Mesodermal cell (in vitro differentiated cells): ENCODE measurements at regions not wholly inside any gene's neighbourhood (a gene's known extent, or its start where the extent isn't known, plus 50 kb on each side); places are given as distances from the start of the nearest gene placed in this dataset.
"Not testable (repeated sequence)": the region's sequence is repeated elsewhere in the genome, so short reads cannot be mapped to it uniquely, and the experiment has no call there.

Experiments used
- H3K27ac ChIP-seq: 2 replicates; pipeline ENCODE4 v1.7.0; 2013; ENCODE audit warnings: mild to moderate bottlenecking, low read depth, low read length, moderate library complexity; ENCODE audit not compliant: severe bottlenecking
- H3K36me3 ChIP-seq: 2 replicates; pipeline ENCODE4 v1.7.1; 2013; ENCODE audit warnings: mild to moderate bottlenecking, low read length, moderate library complexity; ENCODE audit not compliant: control insufficient read depth, insufficient read depth
- H3K4me1 ChIP-seq: one replicate; pipeline ENCODE4 v1.7.1; 2013; ENCODE audit warnings: mild to moderate bottlenecking, low read length; ENCODE audit not compliant: insufficient read depth, control insufficient read depth, poor library complexity, severe bottlenecking
- H3K4me3 ChIP-seq: 2 replicates; pipeline ENCODE4 v1.7.0; 2013; ENCODE audit warnings: low read length, control low read depth, mild to moderate bottlenecking; ENCODE audit not compliant: insufficient read depth, poor library complexity, severe bottlenecking; ENCODE audit errors: extremely low read depth
- H3K9me3 ChIP-seq: 2 replicates; pipeline ENCODE4 v1.7.1; 2013; ENCODE audit warnings: mild to moderate bottlenecking, low read length, moderate library complexity; ENCODE audit not compliant: control insufficient read depth
- WGBS, 2 experiments: methylation state at CpG; one replicate each; pipeline ENCODE4 v1.1.5; 2013; ENCODE audit warnings: missing lambda C conversion rate in 2 of 2; ENCODE audit not compliant: insufficient coverage in 2 of 2; 5-methylcytosine and 5-hydroxymethylcytosine counted together

DNA sequence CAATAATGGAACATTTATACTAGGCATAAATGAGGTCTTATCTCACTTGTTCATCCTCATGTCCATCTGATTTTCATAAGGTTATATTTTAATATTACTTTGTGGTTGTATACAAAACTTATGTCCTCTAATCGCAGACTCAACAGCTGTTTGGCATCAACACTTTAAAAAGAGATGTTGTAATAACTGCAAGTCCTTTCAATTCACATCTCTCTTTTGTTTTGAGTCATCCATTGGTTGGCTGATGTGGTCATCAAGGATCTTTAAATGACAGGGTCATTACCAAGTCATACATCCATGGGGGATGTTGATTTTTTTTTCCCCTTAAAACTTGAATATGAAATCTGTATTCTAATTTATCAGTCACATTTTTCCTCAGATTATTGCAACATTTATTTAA lies 299.4 kb upstream of the NRSN1 start:
- H3K27ac ChIP-seq = no peak overlapping the region
- H3K36me3 ChIP-seq = no peaks in the 10 kb centered on the region
- H3K4me3 ChIP-seq = no peak overlapping the region
- H3K9me3 ChIP-seq = no peaks in the 10 kb centered on the region
- H3K4me1 ChIP-seq = peaks cover 14% of the 10 kb centered on the region
- no CpG with 5 or more reads among the region's 1 CpG for WGBS, 2 experiments

DNA sequence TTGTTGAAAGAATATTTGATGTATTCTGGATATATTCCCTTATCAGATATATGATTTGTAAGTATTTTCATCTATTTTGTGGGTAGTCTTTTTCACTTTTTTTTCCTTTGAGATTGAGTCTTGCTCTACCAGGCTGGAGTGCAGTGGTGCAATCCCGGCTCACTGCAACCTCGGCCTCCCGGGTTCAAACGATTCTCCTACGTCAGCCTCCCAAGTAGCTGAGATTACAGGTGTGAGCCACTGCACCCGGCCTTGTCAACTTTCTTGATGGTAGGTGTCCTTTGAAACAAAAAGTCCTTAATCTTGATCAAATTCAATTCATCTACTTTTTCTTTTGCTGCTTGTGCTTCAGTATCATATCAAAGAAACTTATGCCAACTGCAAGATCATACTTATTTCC lies 297.2 kb upstream of the NRSN1 start:
- Histone ChIP-seq H3K9me3 (no peaks in the 10 kb centered on the region), H3K4me1 (peaks cover 9% of the 10 kb centered on the region), H3K4me3 (no peak overlapping the region), H3K36me3 (no peaks in the 10 kb centered on the region), H3K27ac (no peak overlapping the region)
- WGBS, 2 experiments = 70 to 90% methylated on average over 5 to 6 of the region's 6 CpGs

DNA sequence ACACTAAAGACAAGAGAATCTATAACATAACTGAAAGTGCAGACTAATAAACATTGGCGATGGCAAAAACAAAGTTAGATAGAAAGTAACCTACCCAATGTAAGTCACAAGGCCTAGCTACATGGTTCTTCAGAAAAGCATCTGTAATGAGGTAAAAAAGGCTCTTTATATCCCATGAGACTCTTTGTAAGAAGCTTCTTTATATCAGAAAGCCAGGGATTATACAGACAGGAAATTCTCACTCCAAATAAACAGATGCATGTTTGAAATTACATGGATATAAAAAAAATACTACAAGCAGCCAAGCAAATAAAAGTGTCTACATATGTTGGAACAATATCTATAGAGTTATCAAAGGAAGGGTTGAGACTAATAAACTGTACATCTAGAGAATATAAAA lies 284.9 kb upstream of the NRSN1 start:
- H3K27ac ChIP-seq = no peak overlapping the region
- WGBS, 2 experiments = no CpG with 5 or more reads among the region's 1 CpG
- H3K9me3 ChIP-seq = no peaks in the 10 kb centered on the region
- H3K4me1 ChIP-seq = no peaks in the 10 kb centered on the region
- no peaks in the 10 kb centered on the region for H3K36me3 ChIP-seq
- H3K4me3 ChIP-seq = no peak overlapping the region

DNA sequence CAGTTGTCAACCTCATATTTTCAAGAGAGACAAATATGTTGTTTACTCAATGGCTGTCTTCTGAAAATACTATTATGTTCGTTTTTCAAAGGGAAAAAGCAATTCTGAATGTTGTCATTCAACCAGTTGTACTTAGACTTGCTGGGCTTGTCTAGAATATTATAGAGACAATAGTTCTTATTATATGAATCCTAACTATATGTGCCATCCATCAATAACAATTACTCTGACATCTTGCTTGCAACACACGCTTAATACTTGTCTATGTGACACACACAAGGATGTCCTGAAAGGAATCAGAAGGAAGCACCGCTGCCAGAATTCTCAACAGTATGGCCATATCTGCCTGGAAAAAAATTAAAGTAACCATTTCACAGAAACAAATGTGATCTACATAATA lies 283.3 kb upstream of the NRSN1 start:
- Histone ChIP-seq H3K9me3 (no peaks in the 10 kb centered on the region), H3K27ac (no peak overlapping the region), H3K4me3 (no peak overlapping the region), H3K4me1 (no peaks in the 10 kb centered on the region), H3K36me3 (no peaks in the 10 kb centered on the region)
- WGBS, 2 experiments = 83% methylated on average over 1 of the region's 3 CpGs; no CpG with 5 or more reads in 1 of the 2 experiments

DNA sequence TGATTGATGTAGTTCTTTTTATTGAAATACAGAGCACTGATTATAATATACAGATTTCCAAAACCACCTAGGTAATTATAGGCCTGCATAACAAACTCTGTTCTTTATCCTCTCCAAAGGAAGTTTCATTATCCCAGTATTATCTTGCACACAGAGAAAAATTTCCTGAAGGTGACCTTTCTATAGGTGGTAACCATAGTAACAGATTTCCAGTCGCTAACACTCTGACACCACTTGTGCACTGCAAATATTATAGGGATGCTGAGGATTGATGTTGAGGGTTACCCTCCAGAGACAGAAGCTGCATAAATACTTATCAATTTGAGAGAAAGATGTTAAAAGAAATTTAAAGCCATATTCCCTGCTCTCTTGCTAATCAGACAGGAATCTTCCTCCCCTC lies 274.5 kb upstream of the NRSN1 start:
- no peaks in the 10 kb centered on the region for H3K4me1 ChIP-seq
- H3K9me3 ChIP-seq = no peaks in the 10 kb centered on the region
- WGBS, 2 experiments = no CpG with 5 or more reads among the region's 1 CpG
- no peaks in the 10 kb centered on the region for H3K36me3 ChIP-seq
- H3K27ac ChIP-seq = no peak overlapping the region
- H3K4me3 ChIP-seq = no peak overlapping the region

DNA sequence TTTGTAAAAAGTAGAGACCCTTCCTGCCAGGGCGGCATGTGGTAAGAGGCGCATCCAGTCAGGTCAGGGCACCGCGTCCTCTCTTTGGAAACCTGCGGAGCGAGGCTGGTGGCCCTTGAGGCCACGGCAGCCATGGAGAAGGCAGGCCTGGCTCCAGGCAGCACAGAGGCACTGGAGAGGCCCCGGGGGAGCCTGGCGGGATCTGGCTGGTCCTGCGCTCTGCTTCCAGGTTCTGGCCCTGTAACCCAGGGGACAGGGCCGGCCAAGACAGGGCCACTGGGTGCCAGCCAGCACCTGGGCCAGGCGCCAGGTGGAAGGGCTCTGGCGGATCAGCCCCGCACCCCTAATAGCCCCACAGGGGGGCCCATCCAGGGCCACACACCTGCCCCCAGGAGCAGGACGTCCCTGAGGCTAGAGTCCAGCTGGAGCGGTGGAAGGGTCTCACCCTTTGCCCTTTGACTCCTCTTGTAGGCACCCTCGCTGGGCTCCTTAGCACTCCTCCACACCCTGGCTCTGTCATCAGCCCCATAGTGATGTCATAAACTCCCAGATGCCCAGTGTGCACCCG lies 272.4 kb upstream of the NRSN1 start:
- H3K9me3 ChIP-seq, H3K27ac ChIP-seq, H3K36me3 ChIP-seq, H3K4me1 ChIP-seq, H3K4me3 ChIP-seq: not testable (repeated sequence)
- 80 to 91% methylated on average over 4 to 12 of the region's 18 CpGs for WGBS, 2 experiments

DNA sequence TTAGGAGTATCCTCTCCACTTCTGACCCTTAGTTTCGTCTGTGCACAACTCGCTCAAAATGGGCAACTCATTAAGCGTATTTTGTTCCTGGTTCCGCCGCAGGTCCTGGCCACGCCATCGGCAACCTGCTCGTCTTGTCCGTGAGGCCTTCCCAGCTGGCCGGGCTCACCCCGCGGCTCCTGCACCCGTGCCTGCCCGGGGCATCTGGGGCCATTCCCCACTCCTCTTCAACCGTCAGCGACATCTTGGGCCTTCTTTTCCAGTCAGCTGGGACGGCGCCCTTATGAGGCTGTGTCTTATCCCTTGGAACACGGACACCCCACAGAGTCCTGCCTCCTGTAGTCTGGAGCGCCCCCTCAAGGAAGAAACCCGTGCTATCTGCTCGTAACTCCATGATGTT lies 271.9 kb upstream of the NRSN1 start:
- not testable (repeated sequence) for H3K4me1 ChIP-seq, H3K36me3 ChIP-seq, H3K9me3 ChIP-seq, H3K27ac ChIP-seq, H3K4me3 ChIP-seq
- 95 to 97% methylated on average over 14 to 20 of the region's 22 CpGs for WGBS, 2 experiments

DNA sequence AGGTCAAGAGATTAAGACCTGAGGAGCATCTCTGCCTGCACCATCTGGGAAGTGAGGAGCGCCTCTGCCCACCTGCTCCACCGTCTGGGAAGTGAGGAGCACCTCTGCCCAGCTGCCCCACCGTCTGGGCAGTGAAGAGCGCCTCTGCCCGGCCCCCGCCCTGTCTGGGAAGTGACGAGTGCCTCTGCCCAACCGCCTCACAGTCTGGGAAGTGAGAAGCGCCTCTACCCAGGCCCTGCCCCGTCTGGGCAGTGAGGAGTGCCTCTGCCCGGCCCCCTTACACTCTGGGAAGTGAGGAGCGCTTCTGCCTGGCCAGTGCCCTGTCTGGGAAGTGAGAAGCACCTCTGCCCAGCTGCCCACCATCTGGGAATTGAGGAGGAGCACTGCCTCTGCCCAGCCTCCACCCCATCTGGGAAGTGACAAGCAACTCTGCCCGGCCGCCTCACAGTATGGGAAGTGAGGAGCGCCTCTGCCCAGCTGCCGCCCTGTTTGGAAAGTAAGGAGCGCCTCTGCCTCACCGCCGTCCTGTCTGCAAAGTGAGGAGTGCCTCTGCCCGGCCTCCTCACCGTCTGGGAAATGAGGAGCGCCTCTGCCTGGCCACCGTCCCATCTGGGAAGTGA lies 270.4 kb upstream of the NRSN1 start:
- 92 to 95% methylated on average over 14 to 21 of the region's 23 CpGs for WGBS, 2 experiments
- no peaks in the 10 kb centered on the region for H3K9me3 ChIP-seq
- H3K4me3 ChIP-seq = no peak overlapping the region
- no peaks in the 10 kb centered on the region for H3K36me3 ChIP-seq
- no peak overlapping the region for H3K27ac ChIP-seq
- no peaks in the 10 kb centered on the region for H3K4me1 ChIP-seq

DNA sequence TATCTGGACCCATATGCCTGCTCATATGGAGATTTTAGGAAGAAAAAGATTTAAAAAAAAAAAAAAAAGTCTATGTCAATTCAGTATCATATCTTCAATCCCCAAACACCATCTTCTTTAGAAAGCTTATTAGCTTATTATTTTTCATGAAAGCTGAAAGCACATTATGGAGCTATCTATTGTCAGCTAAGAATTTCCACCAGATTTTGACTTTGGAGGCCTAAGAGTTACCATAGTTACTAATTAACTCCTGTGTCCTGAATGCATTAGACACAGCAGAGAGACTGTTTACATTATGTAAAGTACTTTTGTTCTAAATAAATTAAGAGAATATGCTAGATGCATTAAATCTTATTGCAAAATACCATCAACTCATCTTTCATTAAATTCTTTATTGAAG lies 255.5 kb upstream of the NRSN1 start:
- no peak overlapping the region for H3K27ac ChIP-seq
- no peaks in the 10 kb centered on the region for H3K9me3 ChIP-seq
- no peaks in the 10 kb centered on the region for H3K4me1 ChIP-seq
- no peak overlapping the region for H3K4me3 ChIP-seq
- no peaks in the 10 kb centered on the region for H3K36me3 ChIP-seq

DNA sequence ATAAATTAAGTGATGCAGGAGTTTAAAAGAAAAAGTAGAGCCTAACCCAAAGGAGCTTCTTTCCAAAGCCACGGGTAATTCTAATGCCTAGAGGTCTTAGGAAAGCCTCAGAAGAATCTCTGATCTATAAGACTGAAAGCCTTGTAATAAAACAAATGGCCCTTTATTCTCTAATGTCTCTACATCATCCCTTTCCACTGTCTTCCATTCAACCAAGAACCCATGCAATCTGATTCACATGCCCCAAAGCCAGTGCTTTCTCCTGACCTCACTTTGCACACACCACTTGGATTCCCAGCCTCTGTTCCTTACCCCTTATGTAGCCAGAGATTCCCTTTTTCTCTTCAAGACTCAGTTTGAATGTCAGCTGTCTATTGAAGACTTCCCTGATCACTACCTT lies 252.9 kb upstream of the NRSN1 start:
- no peaks in the 10 kb centered on the region for H3K4me1 ChIP-seq
- 50% methylated on average over 1 of the region's 1 CpG; no CpG with 5 or more reads in 1 of the 2 experiments for WGBS, 2 experiments
- no peaks in the 10 kb centered on the region for H3K36me3 ChIP-seq
- H3K27ac ChIP-seq = peak overlapping the region; percentile 24
- H3K4me3 ChIP-seq = no peak overlapping the region
- no peaks in the 10 kb centered on the region for H3K9me3 ChIP-seq

DNA sequence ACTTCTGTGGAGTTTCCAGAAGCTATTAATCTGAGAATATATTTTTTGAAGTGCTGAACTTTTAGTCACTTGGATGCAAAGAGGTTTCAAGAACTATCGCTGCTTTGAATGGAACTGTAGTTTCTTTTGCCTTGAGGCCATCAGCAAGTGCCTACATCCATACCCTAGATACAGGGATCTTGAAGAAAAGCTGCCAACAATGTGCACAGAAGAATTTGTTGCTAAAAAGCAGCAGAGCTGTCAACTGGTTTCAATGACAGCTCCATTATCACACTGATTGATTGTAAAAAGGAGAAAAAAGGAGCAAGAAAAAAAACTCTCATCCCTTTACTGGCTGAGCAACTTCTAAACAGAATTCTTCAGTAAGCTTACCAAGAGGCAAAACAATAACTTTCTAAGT lies 251.0 kb upstream of the NRSN1 start:
- H3K4me3 ChIP-seq = no peak overlapping the region
- no peak overlapping the region for H3K27ac ChIP-seq
- no peaks in the 10 kb centered on the region for H3K36me3 ChIP-seq
- H3K4me1 ChIP-seq = no peaks in the 10 kb centered on the region
- WGBS, 2 experiments = 60% methylated on average over 1 of the region's 1 CpG; no CpG with 5 or more reads in 1 of the 2 experiments
- no peaks in the 10 kb centered on the region for H3K9me3 ChIP-seq
